ENCODE measurements at regions not wholly inside any gene's neighbourhood (a gene's known extent, or its start where the extent isn't known, plus 50 kb on each side); places are given as distances from the start of the nearest gene placed in this dataset.

DNA sequence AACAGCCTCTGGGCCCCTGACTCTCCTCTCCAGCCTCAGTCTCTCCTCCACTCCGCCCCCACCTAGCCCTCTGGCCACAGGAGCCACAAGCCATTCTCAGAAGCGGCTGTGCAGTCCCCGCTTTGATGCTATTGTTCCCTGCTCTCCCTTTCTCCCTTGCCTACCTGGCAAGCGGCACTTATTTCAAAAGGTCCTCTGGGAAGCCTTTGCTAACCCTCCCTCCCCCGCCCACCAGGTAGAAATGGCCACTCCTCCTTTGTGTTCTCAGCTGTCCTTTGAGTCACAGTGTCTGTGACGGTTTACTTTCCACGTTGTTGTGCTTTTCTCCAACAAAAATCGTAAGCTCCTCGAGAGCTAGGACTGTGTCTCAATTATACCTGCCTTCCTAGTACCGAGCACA lies 338.4 kb upstream of the PROX1 start:
- Histone ChIP-seq H3K4me3 (ENCODE audit: low read length) (no peak overlapping the region), H3K27ac (ENCODE audit: low read depth, low read length) (no peak overlapping the region), H3K9me2 (replicated peaks; ENCODE audit: control insufficient read depth, low read length) (no peaks in the 10 kb centered on the region), H3K4me2 (ENCODE audit: low read length) (no peak overlapping the region), H3K79me2 (ENCODE audit: control insufficient read depth, low read length) (no peaks in the 10 kb centered on the region), H3K4me1 (ENCODE audit: control insufficient read depth, low read length) (no peaks in the 10 kb centered on the region), H3K9me3 (ENCODE audit: control insufficient read depth, insufficient read depth, low read length) (no peaks in the 10 kb centered on the region), H3K36me3 (ENCODE audit: control insufficient read depth, low read length) (no peaks in the 10 kb centered on the region), H4K20me1 (ENCODE audit: control insufficient read depth, insufficient read depth, low read depth, low read length) (no peaks in the 10 kb centered on the region), H3F3A (ENCODE audit: control insufficient read depth, insufficient read depth) (no peaks in the 10 kb centered on the region), H3K27me3 (ENCODE audit: control insufficient read depth, low read length) (no peaks in the 10 kb centered on the region)
- no peak for TF ChIP-seq EZH2phosphoT487 (IDR thresholded peaks at IDR 0.05; ENCODE audit: borderline replicate concordance, low read length)
- TF ChIP-seq, protein P1, sequence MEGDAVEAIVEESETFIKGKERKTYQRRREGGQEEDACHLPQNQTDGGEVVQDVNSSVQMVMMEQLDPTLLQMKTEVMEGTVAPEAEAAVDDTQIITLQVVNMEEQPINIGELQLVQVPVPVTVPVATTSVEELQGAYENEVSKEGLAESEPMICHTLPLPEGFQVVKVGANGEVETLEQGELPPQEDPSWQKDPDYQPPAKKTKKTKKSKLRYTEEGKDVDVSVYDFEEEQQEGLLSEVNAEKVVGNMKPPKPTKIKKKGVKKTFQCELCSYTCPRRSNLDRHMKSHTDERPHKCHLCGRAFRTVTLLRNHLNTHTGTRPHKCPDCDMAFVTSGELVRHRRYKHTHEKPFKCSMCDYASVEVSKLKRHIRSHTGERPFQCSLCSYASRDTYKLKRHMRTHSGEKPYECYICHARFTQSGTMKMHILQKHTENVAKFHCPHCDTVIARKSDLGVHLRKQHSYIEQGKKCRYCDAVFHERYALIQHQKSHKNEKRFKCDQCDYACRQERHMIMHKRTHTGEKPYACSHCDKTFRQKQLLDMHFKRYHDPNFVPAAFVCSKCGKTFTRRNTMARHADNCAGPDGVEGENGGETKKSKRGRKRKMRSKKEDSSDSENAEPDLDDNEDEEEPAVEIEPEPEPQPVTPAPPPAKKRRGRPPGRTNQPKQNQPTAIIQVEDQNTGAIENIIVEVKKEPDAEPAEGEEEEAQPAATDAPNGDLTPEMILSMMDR (IDR thresholded peaks at IDR 0.05; ENCODE audit: low read depth, low read length, poor library complexity, severe bottlenecking) = no peak

DNA sequence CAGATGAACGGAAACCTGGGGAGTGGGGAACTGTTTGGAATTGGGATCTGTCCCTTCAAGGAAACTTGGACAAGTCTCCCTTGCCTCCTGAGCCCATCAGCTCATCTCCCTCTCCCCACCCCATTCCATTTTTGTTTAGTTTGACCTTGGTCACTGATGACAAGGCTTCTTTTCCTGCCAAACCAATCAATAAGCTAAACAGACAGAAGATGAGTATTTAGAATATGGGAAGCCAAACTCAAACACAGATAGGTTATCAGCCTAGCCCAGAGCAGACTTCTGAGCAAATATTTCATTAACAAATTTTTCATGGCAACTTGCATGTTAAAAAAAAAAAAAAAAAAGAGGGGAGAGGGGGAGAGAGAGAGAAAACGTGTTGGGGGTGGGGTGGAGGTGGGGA lies 337.2 kb upstream of the PROX1 start:
- no peaks in the 10 kb centered on the region for H4K20me1 ChIP-seq (ENCODE audit: control insufficient read depth, insufficient read depth, low read depth, low read length)
- H3K79me2 ChIP-seq (ENCODE audit: control insufficient read depth, low read length) = no peaks in the 10 kb centered on the region
- no peak overlapping the region for H3K27ac ChIP-seq (ENCODE audit: low read depth, low read length)
- H3F3A ChIP-seq (ENCODE audit: control insufficient read depth, insufficient read depth) = no peaks in the 10 kb centered on the region
- H3K4me2 ChIP-seq (ENCODE audit: low read length) = no peak overlapping the region
- no peaks in the 10 kb centered on the region for H3K36me3 ChIP-seq (ENCODE audit: control insufficient read depth, low read length)
- no peaks in the 10 kb centered on the region for H3K9me3 ChIP-seq (ENCODE audit: control insufficient read depth, insufficient read depth, low read length)
- no peaks in the 10 kb centered on the region for H3K27me3 ChIP-seq (ENCODE audit: control insufficient read depth, low read length)
- H3K4me1 ChIP-seq (ENCODE audit: control insufficient read depth, low read length) = no peaks in the 10 kb centered on the region
- no peak for TF ChIP-seq EZH2phosphoT487 (IDR thresholded peaks at IDR 0.05; ENCODE audit: borderline replicate concordance, low read length)
- TF ChIP-seq, protein P1 (IDR thresholded peaks at IDR 0.05; ENCODE audit: low read depth, low read length, poor library complexity, severe bottlenecking) = no peak
- no peak overlapping the region for H3K4me3 ChIP-seq (ENCODE audit: low read length)
- no peaks in the 10 kb centered on the region for H3K9me2 ChIP-seq (replicated peaks; ENCODE audit: control insufficient read depth, low read length)

DNA sequence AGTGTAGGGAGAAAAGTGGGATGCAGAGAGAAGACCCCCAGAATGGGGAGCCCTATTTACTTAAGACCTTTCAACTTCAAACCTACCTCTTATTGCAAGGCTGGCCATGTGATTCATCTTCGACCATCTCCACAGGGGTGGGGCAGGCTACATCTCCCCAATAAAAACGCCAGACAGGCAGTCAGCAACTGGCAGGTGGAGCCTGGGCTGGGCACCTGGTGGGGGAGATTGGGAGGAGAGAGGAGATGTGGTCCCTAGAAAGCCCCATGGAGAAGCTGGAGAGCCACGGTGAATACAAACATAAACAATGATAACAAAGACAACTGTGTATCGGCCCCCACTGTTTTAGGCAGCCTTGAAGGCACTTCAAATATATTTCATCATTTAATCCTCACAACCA lies 336.7 kb upstream of the PROX1 start:
- Histone ChIP-seq H3K79me2 (ENCODE audit: control insufficient read depth, low read length) (no peaks in the 10 kb centered on the region), H3K4me2 (ENCODE audit: low read length) (no peak overlapping the region), H4K20me1 (ENCODE audit: control insufficient read depth, insufficient read depth, low read depth, low read length) (no peaks in the 10 kb centered on the region), H3K27me3 (ENCODE audit: control insufficient read depth, low read length) (no peaks in the 10 kb centered on the region), H3K4me1 (ENCODE audit: control insufficient read depth, low read length) (no peaks in the 10 kb centered on the region), H3K4me3 (ENCODE audit: low read length) (no peak overlapping the region), H3K36me3 (ENCODE audit: control insufficient read depth, low read length) (no peaks in the 10 kb centered on the region), H3K9me3 (ENCODE audit: control insufficient read depth, insufficient read depth, low read length) (no peaks in the 10 kb centered on the region), H3F3A (ENCODE audit: control insufficient read depth, insufficient read depth) (no peaks in the 10 kb centered on the region), H3K27ac (ENCODE audit: low read depth, low read length) (no peak overlapping the region), H3K9me2 (replicated peaks; ENCODE audit: control insufficient read depth, low read length) (no peaks in the 10 kb centered on the region)
- TF ChIP-seq EZH2phosphoT487 (IDR thresholded peaks at IDR 0.05; ENCODE audit: borderline replicate concordance, low read length) = no peak
- TF ChIP-seq, protein P1 (IDR thresholded peaks at IDR 0.05; ENCODE audit: low read depth, low read length, poor library complexity, severe bottlenecking) = no peak

DNA sequence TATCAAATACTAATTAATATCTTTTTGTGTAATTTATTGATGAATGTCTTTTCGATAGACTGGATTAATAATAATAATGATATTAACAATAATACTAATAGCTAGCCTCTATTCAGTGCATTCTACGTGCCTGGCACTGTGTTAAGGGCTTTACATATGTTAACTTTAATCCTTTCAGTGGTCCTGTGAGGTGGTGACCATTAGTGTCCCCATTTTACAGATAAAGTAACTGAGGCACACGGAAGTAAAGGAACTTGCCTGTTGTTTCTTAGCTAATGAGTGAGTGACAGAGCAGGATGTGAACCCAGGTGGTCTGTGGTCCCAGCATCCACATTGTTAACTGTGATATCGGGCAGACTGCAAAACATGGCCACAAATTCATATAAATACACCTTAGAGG lies 335.7 kb upstream of the PROX1 start:
- H3K9me3 ChIP-seq (ENCODE audit: control insufficient read depth, insufficient read depth, low read length) = no peaks in the 10 kb centered on the region
- H3K27me3 ChIP-seq (ENCODE audit: control insufficient read depth, low read length) = no peaks in the 10 kb centered on the region
- TF ChIP-seq EZH2phosphoT487 (IDR thresholded peaks at IDR 0.05; ENCODE audit: borderline replicate concordance, low read length) = no peak
- TF ChIP-seq, protein P1 (IDR thresholded peaks at IDR 0.05; ENCODE audit: low read depth, low read length, poor library complexity, severe bottlenecking) = no peak
- H3K4me3 ChIP-seq (ENCODE audit: low read length) = no peak overlapping the region
- H4K20me1 ChIP-seq (ENCODE audit: control insufficient read depth, insufficient read depth, low read depth, low read length) = no peaks in the 10 kb centered on the region
- H3F3A ChIP-seq (ENCODE audit: control insufficient read depth, insufficient read depth) = no peaks in the 10 kb centered on the region
- H3K36me3 ChIP-seq (ENCODE audit: control insufficient read depth, low read length) = no peaks in the 10 kb centered on the region
- H3K9me2 ChIP-seq (replicated peaks; ENCODE audit: control insufficient read depth, low read length) = no peaks in the 10 kb centered on the region
- no peaks in the 10 kb centered on the region for H3K4me1 ChIP-seq (ENCODE audit: control insufficient read depth, low read length)
- no peaks in the 10 kb centered on the region for H3K79me2 ChIP-seq (ENCODE audit: control insufficient read depth, low read length)
- H3K27ac ChIP-seq (ENCODE audit: low read depth, low read length) = no peak overlapping the region
- no peak overlapping the region for H3K4me2 ChIP-seq (ENCODE audit: low read length)
